Adipocyte (in vitro differentiated cells): ENCODE measurements at regions not wholly inside any gene's neighbourhood (a gene's known extent, or its start where the extent isn't known, plus 50 kb on each side); places are given as distances from the start of the nearest gene placed in this dataset.

ENCODE experiments used
- DNase-seq: peaks from one replicate; pipeline ENCODE4 v3.0.0-alpha.2; 2015; ENCODE audit warnings: low read depth
- H3K27me3 ChIP-seq: replicated peaks from 2 replicates; pipeline ENCODE4 v1.7.0; 2013; ENCODE audit warnings: mild to moderate bottlenecking, low read length, moderate library complexity; ENCODE audit not compliant: control insufficient read depth, insufficient read depth
- H3K36me3 ChIP-seq: 2 replicates; pipeline ENCODE4 v1.7.0; 2013; ENCODE audit warnings: low read length, mild to moderate bottlenecking, moderate library complexity; ENCODE audit not compliant: control insufficient read depth, insufficient read depth, severe bottlenecking
- H3K4me1 ChIP-seq: 2 replicates; pipeline ENCODE4 v1.7.0; 2013; ENCODE audit warnings: mild to moderate bottlenecking, low read length, moderate library complexity; ENCODE audit not compliant: control insufficient read depth, insufficient read depth
- H3K4me3 ChIP-seq: 2 replicates; pipeline ENCODE4 v1.7.0; 2013; ENCODE audit warnings: mild to moderate bottlenecking, low read length, moderate library complexity
- H3K9ac ChIP-seq: 2 replicates; pipeline ENCODE4 v1.7.0; 2013; ENCODE audit warnings: mild to moderate bottlenecking, low read length, moderate library complexity
- H3K9me3 ChIP-seq: 2 replicates; pipeline ENCODE4 v1.7.0; 2013; ENCODE audit warnings: mild to moderate bottlenecking, low read length, moderate library complexity; ENCODE audit not compliant: control insufficient read depth

DNA sequence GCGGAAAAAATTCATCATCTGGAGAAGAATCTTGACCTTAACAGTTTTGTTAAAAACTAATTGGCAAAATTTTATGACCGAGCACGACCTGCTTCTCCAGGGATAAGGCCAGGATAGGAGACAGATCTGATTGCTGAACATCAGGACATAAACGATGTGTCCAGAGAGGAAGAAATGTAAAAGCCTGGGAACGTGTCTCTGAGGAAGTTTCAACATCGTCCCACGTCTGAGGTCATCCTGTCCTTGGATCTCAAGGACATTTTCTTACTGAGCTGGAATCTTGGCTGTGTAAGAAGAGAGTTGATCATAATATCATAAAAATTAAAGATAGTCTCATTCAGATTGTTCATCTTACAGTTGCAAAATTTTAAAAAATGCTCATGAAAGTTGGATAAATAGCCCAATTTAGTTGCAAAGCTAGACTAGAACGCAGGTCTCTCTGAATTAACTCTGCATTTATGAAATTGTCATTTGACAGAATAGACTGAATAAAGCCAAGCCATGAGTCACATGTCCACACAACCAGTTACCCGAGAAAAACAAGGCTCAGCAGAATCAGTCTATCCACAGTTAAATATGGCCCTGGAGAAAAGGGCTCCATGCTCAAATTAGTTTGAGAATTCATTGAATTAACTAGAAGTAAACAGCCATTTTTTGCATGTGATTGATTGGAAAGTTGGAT is 120.0 kb upstream of the EGFR start:
- Histone ChIP-seq H3K9ac (no peak overlapping the region), H3K36me3 (no peaks in the 10 kb centered on the region), H3K9me3 (no peaks in the 10 kb centered on the region), H3K27me3 (no peaks in the 10 kb centered on the region), H3K4me3 (no peak overlapping the region), H3K4me1 (peaks cover 23% of the 10 kb centered on the region)
- DNase-seq = no peak

DNA sequence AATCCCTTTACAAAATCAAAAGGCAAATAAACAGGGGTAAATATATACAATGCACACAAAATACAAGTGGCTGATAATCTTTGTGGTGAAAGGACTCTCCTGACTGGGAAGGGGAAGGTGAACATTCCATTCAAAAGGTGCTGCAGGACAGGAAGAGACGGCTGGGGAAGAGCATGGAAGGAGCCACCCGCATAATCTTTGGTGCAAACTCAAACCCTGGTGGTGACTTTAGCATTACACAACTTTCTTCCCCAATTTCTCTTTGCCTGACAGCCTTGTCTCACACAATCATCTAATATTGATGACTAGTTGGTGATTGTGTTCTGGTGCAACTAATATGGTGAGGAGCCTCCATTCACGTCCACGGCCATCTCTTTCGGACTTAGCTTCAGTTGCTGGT is 117.0 kb upstream of the EGFR start:
- peaks cover 37% of the 10 kb centered on the region for H3K4me1 ChIP-seq
- no peaks in the 10 kb centered on the region for H3K9me3 ChIP-seq
- DNase-seq = no peak
- no peaks in the 10 kb centered on the region for H3K36me3 ChIP-seq
- H3K27me3 ChIP-seq = no peaks in the 10 kb centered on the region
- H3K9ac ChIP-seq = no peak overlapping the region
- no peak overlapping the region for H3K4me3 ChIP-seq

DNA sequence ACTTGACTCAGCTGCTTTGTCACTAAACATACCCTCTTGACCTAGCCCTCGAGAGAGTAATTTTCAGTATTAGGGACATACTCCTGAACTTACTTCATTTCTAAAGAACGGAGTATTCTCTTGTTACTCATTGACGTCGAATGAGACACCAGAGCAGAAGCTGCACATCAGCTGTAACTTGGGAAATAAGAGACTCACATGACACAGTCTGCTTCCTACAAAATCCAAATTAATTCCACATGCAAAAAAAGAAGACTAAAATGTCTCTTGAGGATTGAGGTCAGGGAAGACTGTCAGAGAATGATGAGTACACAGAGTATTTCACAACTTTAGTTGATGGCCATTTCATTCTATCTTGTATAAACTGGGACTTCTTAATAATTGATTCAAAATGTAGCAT is 114.7 kb upstream of the EGFR start:
- H3K4me3 ChIP-seq = peak overlapping the region; percentile 65

GRCh38 chr7:54904986-54905385 is 113.8 kb upstream of the EGFR start:
- H3K27me3 ChIP-seq = no peaks in the 10 kb centered on the region
- no peak overlapping the region for H3K9ac ChIP-seq
- DNase-seq = peak; percentile 21
- no peaks in the 10 kb centered on the region for H3K36me3 ChIP-seq
- H3K4me1 ChIP-seq = peaks cover 20% of the 10 kb centered on the region
- H3K4me3 ChIP-seq = peak overlapping the region; percentile 65
- no peaks in the 10 kb centered on the region for H3K9me3 ChIP-seq

More for the DNA sequence above, 114.7 kb upstream of the EGFR start:
- peak; percentile 95 for DNase-seq
- Histone ChIP-seq H3K36me3 (no peaks in the 10 kb centered on the region), H3K4me1 (peaks cover 22% of the 10 kb centered on the region), H3K9me3 (no peaks in the 10 kb centered on the region), H3K9ac (peak overlapping the region; percentile 55), H3K27me3 (no peaks in the 10 kb centered on the region)

- H3K9me3 ChIP-seq = no peaks in the 10 kb centered on the region
- H3K4me1 ChIP-seq = peaks cover 20% of the 10 kb centered on the region
- no peak overlapping the region for H3K9ac ChIP-seq
- H3K4me3 ChIP-seq = no peak overlapping the region
- no peaks in the 10 kb centered on the region for H3K36me3 ChIP-seq
- H3K27me3 ChIP-seq = no peaks in the 10 kb centered on the region
- no peak for DNase-seq
These were observed 111.9 kb upstream of the EGFR start for GRCh38 chr7:54906963-54907362.

- no peak for DNase-seq
- H3K27me3 ChIP-seq = no peaks in the 10 kb centered on the region
- no peak overlapping the region for H3K9ac ChIP-seq
- H3K36me3 ChIP-seq = no peaks in the 10 kb centered on the region
- no peaks in the 10 kb centered on the region for H3K9me3 ChIP-seq
- no peak overlapping the region for H3K4me3 ChIP-seq
- peaks cover 20% of the 10 kb centered on the region for H3K4me1 ChIP-seq
These were observed 110.8 kb upstream of the EGFR start for GRCh38 chr7:54907981-54908380.

DNA sequence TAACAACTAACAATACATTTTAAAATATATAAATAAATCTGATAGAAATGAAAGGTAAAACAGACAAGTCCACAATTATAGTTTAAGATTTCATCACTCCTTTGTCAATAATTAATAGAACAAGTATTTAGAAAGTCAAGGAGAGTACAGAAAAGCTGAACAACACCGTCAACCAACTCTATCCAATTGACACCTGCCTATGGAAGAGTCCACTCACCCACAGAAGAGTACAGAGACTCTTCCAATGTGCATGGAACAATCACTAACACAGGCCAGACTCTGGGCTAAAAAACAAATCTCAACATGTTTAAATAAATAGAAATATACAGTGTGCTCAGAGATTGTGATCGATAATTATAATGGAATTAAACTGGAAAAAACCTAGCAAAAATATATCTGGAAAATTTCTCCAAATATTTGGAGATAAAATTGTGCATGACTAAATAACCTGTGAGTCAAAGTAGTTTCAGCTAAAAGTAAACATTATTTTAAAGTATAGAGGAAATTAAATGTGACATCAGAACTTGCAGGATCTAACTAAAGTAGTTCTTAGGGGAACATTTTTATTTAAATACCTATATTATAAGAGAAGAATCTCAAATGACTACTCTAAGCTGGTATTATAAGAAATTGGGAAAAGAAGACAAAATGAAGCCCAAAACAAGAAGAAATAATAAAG is 109.9 kb upstream of the EGFR start:
- Histone ChIP-seq H3K36me3 (no peaks in the 10 kb centered on the region), H3K27me3 (no peaks in the 10 kb centered on the region), H3K4me1 (peaks cover 14% of the 10 kb centered on the region), H3K4me3 (no peak overlapping the region), H3K9me3 (no peaks in the 10 kb centered on the region), H3K9ac (no peak overlapping the region)
- DNase-seq = no peak

DNA sequence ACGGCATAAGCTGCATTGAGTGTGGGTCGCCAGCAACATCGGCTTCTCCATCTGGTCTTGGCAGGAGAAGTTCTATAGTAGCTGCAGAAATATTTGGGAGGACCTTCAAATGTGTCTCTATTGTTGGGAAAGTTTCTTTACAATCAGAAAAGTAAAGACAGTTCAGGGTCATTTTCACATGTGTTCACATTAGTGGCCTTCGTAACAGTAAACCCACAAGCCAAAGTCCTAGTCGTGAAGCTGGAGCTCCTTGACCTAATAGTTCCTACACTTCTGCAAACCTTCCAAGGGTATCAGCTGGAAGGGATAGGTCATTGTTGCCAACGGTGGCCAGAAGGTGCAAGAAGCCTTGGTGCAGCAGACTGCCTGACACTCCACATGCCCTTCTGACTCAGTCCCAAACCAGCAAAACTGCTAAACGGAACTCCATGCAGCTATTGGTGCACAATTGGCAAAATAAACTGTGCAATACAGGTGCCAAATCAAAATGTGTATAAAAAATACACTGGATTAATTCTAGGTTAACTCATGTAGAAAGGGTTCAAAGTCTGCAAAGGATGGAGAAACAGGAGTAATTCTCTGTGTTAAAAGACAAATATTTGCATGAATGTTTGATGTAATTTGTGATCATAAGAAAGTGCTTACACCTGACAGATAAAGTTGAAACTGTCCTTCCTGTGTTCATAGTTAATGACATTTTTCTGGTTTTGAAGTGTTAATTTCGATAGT is 102.8 kb upstream of the EGFR start:
- DNase-seq = no peak
- no peak overlapping the region for H3K4me3 ChIP-seq
- no peaks in the 10 kb centered on the region for H3K9me3 ChIP-seq
- H3K27me3 ChIP-seq = no peaks in the 10 kb centered on the region
- no peak overlapping the region for H3K9ac ChIP-seq
- H3K36me3 ChIP-seq = no peaks in the 10 kb centered on the region
- H3K4me1 ChIP-seq = no peaks in the 10 kb centered on the region

- Histone ChIP-seq H3K9ac (no peak overlapping the region), H3K27me3 (no peaks in the 10 kb centered on the region), H3K4me1 (no peaks in the 10 kb centered on the region), H3K4me3 (no peak overlapping the region), H3K9me3 (no peaks in the 10 kb centered on the region), H3K36me3 (no peaks in the 10 kb centered on the region)
- no peak for DNase-seq
These were observed 101.0 kb upstream of the EGFR start for GRCh38 chr7:54917613-54918391.

- DNase-seq = no peak
- Histone ChIP-seq H3K4me1 (no peaks in the 10 kb centered on the region), H3K9me3 (no peaks in the 10 kb centered on the region), H3K4me3 (no peak overlapping the region), H3K9ac (no peak overlapping the region), H3K36me3 (no peaks in the 10 kb centered on the region), H3K27me3 (no peaks in the 10 kb centered on the region)
These were observed 97.7 kb upstream of the EGFR start for GRCh38 chr7:54921116-54921515.

DNA sequence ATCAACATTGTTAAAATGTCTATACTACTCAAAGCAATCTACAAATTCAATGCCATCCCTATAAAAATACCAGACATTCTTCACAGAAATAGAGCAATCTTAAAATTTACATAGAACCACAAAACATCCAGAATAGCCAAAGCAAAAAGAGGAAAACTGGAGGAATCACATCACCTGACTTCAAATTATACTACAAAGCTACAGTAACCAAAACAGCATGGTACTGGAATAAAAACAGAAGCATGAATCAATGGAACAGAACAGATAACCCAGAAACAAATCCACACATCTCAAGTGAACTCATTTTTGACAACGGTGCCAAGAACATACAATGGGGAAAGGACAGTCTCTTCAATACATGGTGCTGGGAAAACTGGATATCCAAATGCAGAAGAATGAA is 87.3 kb upstream of the EGFR start:
- Histone ChIP-seq H3K9me3 (peaks cover 17% of the 10 kb centered on the region), H3K9ac (no peak overlapping the region), H3K27me3 (no peaks in the 10 kb centered on the region), H3K36me3 (no peaks in the 10 kb centered on the region), H3K4me3 (no peak overlapping the region), H3K4me1 (peaks cover 6% of the 10 kb centered on the region)
- DNase-seq = no peak
